HG03342 (cell line): ENCODE measurements at regions not wholly inside any gene's neighbourhood (a gene's known extent, or its start where the extent isn't known, plus 50 kb on each side); places are given as distances from the start of the nearest gene placed in this dataset.
"Not testable (repeated sequence)": the region's sequence is repeated elsewhere in the genome, so short reads cannot be mapped to it uniquely, and the experiment has no call there.

Source experiments
- ATAC-seq: cut with Tn5 transposase; IDR thresholded peaks from one replicate; pipeline ENCODE4 v1.9.1; 2021; ENCODE audit warnings: mild to moderate bottlenecking, moderate library complexity; ENCODE audit not compliant: unreplicated experiment

DNA sequence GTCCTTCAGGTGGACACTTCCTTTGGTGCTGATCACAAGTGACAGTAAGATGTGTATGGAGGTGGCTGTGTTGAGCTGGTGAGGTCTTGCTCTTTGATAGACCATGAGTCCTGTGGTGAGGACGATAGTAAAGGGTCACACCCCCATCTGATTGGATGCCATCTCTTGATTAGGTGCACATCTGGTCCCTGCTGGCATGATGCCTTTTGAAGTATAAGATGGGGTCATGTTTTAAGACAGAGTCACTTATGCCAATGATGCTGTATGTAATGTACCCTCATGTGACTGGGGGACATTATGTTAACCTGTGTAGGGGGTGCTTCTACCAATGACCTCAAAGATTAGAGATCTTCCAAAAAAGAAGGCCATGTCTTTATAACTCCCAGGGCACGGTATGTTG, 644.6 kb downstream of the ACTR3B start:
- ATAC-seq = no peak

DNA sequence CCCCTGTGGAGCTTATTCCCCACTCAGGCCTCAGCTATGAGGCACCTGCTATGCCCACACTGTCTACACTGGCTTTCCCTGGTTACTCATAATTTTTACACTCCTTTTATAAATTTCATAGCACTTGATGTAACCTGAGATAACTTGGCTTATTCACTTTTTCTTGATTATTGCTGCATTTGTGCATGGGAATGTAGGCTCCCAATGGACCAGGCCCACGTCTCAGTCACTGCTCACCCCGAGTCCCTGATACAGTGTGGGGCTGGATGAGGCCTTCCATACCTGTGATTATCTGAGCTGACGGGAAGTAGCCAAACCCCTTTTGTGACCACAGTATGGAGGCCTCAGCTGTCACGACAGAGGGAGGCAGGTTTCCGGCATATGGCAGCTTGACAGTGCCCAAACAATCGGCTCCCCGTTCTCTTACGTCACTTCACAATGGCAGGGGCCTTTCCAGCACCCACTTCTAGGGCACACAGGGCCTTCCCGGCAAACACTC, 645.3 kb downstream of the ACTR3B start:
- ATAC-seq = no peak

DNA sequence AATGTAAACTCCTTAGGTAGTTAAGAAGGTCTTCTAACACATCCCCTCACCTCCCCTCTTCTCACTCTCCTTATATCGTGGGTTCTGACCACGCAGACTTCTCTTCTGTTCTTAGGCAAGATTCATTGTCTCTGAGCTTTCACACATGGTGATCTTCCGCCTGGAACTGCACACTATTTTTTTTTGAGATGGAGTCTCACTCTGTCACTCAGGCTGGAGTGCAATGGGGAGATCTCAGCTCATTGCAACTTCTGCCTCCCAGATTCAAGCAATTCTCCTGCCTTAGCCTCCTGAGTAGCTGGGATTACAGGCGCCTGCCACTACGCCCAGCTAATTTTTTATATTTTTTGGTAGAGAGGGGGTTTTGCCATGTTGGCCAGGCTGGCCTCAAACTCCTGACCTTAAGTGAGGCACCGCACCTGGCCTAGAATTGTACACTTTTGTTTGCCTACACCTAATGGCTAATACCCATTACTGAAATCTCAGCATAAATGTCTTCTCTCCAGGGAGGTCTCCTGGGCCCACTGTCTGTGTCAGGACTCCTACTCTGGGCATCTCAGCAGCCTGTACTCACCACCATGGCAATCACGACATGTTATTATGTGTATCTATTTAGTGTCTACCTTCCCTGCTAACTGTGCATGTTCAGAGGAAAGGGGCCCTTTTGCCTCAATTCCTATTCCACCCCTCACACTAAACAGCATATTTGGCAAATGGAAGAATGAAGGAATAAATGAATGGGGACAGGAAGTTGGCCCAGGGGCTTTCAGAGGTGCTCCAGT, 646.3 kb upstream of the DPP6 start:
- no peak for ATAC-seq

- ATAC-seq = no peak
These were observed 645.7 kb upstream of the DPP6 start for GRCh38 chr7:153406486-153406872.

GRCh38 chr7:153407291-153408046, 644.7 kb upstream of the DPP6 start:
- ATAC-seq = no peak

GRCh38 chr7:153408360-153409335, 643.5 kb upstream of the DPP6 start:
- ATAC-seq = no peak

DNA sequence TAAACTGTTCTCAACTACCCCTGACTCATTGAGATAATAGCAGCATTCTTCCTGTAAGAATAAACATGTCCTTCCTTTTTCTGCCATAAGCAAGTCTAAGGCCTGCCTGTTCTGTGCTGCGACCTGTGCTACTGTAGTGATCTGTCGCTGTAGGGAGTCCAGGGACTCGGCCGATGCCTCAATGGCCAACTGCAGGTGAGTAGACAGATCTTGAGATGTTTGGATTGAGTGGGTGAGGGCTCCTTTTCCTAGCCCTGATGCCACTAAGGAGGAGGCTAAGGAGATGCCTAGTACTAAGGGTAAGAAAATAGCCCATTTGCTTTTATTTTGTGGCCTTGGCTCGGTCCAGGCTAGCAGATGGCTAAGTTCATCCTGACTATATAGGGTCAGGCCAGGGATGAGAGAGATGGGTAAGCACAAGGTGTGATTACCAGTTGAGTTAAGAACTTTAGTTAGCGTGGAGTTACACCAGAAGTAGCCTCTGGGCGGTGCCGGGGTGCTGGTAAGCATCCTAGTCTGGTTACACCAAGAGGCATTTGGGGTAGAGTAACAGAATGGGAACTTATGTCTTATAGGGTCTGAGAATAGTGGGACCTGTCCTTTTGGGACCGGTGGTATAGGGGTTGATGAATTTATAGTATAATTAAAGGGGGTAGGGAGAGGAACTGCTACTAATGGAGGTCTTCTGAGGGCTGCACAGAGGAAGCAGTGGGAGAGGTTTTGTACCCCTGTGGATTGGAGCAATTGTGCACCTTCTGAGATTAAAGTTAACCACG, 642.4 kb upstream of the DPP6 start:
- ATAC-seq = not testable (repeated sequence)

DNA sequence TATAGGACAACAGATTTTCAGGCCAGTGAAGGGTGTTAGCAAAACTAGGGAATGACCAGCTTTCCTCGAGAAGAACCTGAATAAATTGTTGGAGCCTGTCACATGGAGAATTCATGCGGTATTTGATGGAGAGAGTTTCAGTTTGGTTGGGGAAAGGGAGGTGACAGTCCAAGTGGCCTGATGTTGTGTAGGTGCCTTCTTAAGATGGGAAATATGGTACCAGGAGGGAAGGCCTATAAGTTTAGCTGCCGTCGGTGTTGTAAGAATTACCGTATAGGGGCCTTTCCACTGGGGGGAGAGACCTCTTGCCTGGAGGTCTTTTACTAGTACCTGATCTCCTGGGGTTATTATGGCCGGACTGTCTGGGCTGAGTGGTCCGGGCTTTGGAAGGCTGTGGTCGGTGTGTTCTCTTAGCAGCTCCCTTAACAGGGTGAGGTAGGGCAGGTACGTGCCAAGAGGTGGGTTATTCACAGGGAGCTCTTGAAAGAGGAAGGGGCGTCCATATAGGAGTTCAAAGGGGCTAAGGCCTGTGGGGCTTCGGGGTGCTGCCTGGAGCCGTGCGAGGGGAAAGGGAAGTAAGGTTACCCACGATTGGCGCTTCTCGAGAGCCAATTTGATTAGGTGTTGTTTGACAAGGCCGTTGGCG, 641.1 kb upstream of the DPP6 start:
- not testable (repeated sequence) for ATAC-seq

GRCh38 chr7:153412114-153412823, 639.9 kb upstream of the DPP6 start:
- not testable (repeated sequence) for ATAC-seq

GRCh38 chr7:153412824-153413198, 639.4 kb upstream of the DPP6 start:
- not testable (repeated sequence) for ATAC-seq

DNA sequence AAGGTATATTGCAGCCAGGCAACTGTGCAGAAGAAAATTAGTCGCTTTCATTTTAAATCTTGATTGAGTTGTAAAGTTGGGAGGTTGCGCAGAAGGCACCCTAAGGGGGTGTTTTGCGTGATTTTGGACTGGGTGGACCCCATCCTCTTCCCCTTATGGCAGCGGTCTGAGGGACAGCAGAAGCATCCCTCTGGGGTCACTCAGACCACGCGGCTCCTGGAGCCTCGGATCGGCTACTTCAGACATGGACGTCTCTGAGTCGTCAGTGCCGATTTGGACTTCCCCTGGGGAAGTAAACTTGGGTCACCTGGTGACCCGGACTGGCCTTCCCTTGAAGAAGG, 639.0 kb upstream of the DPP6 start:
- ATAC-seq = no peak

GRCh38 chr7:153413540-153414287, 638.5 kb upstream of the DPP6 start:
- ATAC-seq = no peak

DNA sequence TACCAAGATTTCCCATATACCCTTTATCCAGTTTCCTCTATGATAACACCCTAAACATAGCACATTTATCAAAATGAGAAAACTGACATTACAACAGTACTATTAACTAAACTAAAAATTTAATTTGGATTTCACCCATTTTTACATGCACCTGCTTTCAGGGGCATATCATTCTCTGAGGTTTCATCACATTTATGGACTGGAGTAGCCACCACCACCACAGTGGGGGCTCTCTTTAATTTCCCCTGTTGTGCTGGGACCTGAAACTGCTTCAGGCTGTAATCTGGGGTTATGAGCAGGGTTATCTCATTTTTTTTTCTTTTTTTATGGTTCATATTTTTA, 637.9 kb upstream of the DPP6 start:
- ATAC-seq = no peak

- ATAC-seq = no peak
These were observed 636.6 kb upstream of the DPP6 start for GRCh38 chr7:153415632-153416031.

GRCh38 chr7:153422291-153423209, 629.6 kb upstream of the DPP6 start:
- ATAC-seq = no peak

- no peak for ATAC-seq
These were observed 629.0 kb upstream of the DPP6 start for GRCh38 chr7:153423210-153423590.

- no peak for ATAC-seq
These were observed 621.3 kb upstream of the DPP6 start for GRCh38 chr7:153430931-153431330.

- ATAC-seq = no peak
These were observed 620.1 kb upstream of the DPP6 start for GRCh38 chr7:153432063-153432462.
